GM12878 (cell line): ENCODE measurements at regions not wholly inside any gene's neighbourhood (a gene's known extent, or its start where the extent isn't known, plus 50 kb on each side); places are given as distances from the start of the nearest gene placed in this dataset.

Experiments used
- BMI1 ChIP-seq: fragments of 450-650 bp; IDR thresholded peaks from 2 replicates; pipeline ENCODE4 v1.6.1; 2016; ENCODE audit warnings: mild to moderate bottlenecking, moderate library complexity, borderline replicate concordance
- E4F1 ChIP-seq: fragments of 450-650 bp; IDR thresholded peaks from 2 replicates; pipeline ENCODE4 v1.6.1; 2018; ENCODE audit warnings: borderline replicate concordance, mild to moderate bottlenecking; ENCODE audit not compliant: partially characterized antibody
- ESRRA ChIP-seq: IDR thresholded peaks from 2 replicates; pipeline ENCODE4 v1.6.1; 2012; ENCODE audit warnings: mild to moderate bottlenecking, low read length, improper control_type of control experiment
- FOS ChIP-seq: IDR thresholded peaks from 3 replicates; pipeline ENCODE4 v1.6.1; 2011; ENCODE audit warnings: borderline replicate concordance; ENCODE audit not compliant: insufficient read length; ENCODE audit errors: extremely low read depth
- HDGF ChIP-seq: fragments of 450-650 bp; IDR thresholded peaks from 2 replicates; pipeline ENCODE4 v1.6.1; 2016; ENCODE audit warnings: antibody characterized with exemption
- IRF4 ChIP-seq: IDR thresholded peaks from 2 replicates; pipeline ENCODE4 v1.6.1; 2011; ENCODE audit warnings: low read depth, low read length
- KDM1A ChIP-seq: fragments of 200-600 bp; sonication (generic); IDR thresholded peaks from 2 replicates; pipeline ENCODE4 v1.6.1; 2016; ENCODE audit warnings: borderline replicate concordance
- NR2C2 ChIP-seq: IDR thresholded peaks from 2 replicates; pipeline ENCODE4 v1.6.1; 2011; ENCODE audit warnings: borderline replicate concordance, low read depth; ENCODE audit not compliant: control insufficient read depth, insufficient read length
- POU2F2 ChIP-seq: IDR thresholded peaks from 3 replicates; pipeline ENCODE4 v1.6.1; 2011; ENCODE audit warnings: low read depth, mild to moderate bottlenecking, low read length, borderline replicate concordance
- RAD51 ChIP-seq: fragments of 450-650 bp; IDR thresholded peaks from 2 replicates; pipeline ENCODE4 v1.6.1; 2016; ENCODE audit warnings: moderate library complexity, mild to moderate bottlenecking, inconsistent platforms
- RB1 ChIP-seq: fragments of 450-650 bp; formaldehyde crosslinking; IDR thresholded peaks from 2 replicates; pipeline ENCODE4 v1.6.1; 2017; ENCODE audit warnings: mild to moderate bottlenecking, borderline replicate concordance
- TAF1 ChIP-seq: IDR thresholded peaks from 2 replicates; pipeline ENCODE4 v1.6.1; 2011; ENCODE audit warnings: mild to moderate bottlenecking, low read depth, low read length, borderline replicate concordance
- TARDBP ChIP-seq: IDR thresholded peaks from 2 replicates; pipeline ENCODE4 v1.6.1; 2016; ENCODE audit warnings: borderline replicate concordance
- TBL1XR1 ChIP-seq: IDR thresholded peaks from 2 replicates; pipeline ENCODE4 v1.6.1; 2012; ENCODE audit warnings: low read depth, low read length, improper control_type of control experiment
- TCF3 ChIP-seq: IDR thresholded peaks from 2 replicates; pipeline ENCODE4 v1.6.1; 2012; ENCODE audit warnings: low read depth, mild to moderate bottlenecking, low read length, borderline replicate concordance; ENCODE audit not compliant: insufficient read depth
- ZBTB4 ChIP-seq: fragments of 450-650 bp; formaldehyde crosslinking; IDR thresholded peaks from 2 replicates; pipeline ENCODE4 v1.4.0; 2022; ENCODE audit warnings: mild to moderate bottlenecking, moderate library complexity
- ZBTB40 ChIP-seq: fragments of 450-650 bp; IDR thresholded peaks from 2 replicates; pipeline ENCODE4 v1.6.1; 2016; ENCODE audit warnings: mild to moderate bottlenecking, moderate library complexity, borderline replicate concordance
- TF ChIP-seq, protein P1 (sequence below): fragments of 450-650 bp; IDR thresholded peaks from 2 replicates; pipeline ENCODE4 v1.6.1; 2017; ENCODE audit warnings: mild to moderate bottlenecking

- TF ChIP-seq E4F1 (no peak), RAD51 (no peak), HDGF (no peak), ZBTB4 (no peak), TBL1XR1 (no peak), ESRRA (no peak), BMI1 (no peak), POU2F2 (no peak), ZBTB40 (no peak), NR2C2 (no peak), IRF4 (no peak), TARDBP (no peak), TAF1 (no peak), KDM1A (no peak), FOS (no peak), RB1 (no peak), TCF3 (no peak)
- TF ChIP-seq, protein P1, sequence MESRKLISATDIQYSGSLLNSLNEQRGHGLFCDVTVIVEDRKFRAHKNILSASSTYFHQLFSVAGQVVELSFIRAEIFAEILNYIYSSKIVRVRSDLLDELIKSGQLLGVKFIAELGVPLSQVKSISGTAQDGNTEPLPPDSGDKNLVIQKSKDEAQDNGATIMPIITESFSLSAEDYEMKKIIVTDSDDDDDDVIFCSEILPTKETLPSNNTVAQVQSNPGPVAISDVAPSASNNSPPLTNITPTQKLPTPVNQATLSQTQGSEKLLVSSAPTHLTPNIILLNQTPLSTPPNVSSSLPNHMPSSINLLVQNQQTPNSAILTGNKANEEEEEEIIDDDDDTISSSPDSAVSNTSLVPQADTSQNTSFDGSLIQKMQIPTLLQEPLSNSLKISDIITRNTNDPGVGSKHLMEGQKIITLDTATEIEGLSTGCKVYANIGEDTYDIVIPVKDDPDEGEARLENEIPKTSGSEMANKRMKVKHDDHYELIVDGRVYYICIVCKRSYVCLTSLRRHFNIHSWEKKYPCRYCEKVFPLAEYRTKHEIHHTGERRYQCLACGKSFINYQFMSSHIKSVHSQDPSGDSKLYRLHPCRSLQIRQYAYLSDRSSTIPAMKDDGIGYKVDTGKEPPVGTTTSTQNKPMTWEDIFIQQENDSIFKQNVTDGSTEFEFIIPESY = no peak
Observed at GRCh38 chr18:24817587-24818371, 357.3 kb downstream of the HRH4 start (continued).
